IMR-90 (cell line): ENCODE measurements at regions not wholly inside any gene's neighbourhood (a gene's known extent, or its start where the extent isn't known, plus 50 kb on each side); places are given as distances from the start of the nearest gene placed in this dataset.

Experiments used
- ATAC-seq: fragments of 200-7000 bp; cut with Tn5 transposase; 2 replicates; pipeline ENCODE4 v1.9.1; 2020; ENCODE audit warnings: low read depth, mild to moderate bottlenecking, moderate library complexity
- BruUV-seq: library from RNA; stranded (reverse); fragments of 400-500 nt; replicated peaks from 2 replicates; lab custom pipeline; 2021; lab: Mats Ljungman, UMichigan
- CTCF ChIA-PET: fragments of 300-600 bp; formaldehyde crosslinking; extraction: SDS; loops from one replicate; lab custom pipeline; 2021; ENCODE audit warnings: antibody characterized with exemption; lab: Yijun Ruan, JAX
- POLR2A ChIA-PET: fragments of 300-600 bp; sonication (Branson Sonifier 250); formaldehyde crosslinking; loops from one replicate; lab custom pipeline; 2022; ENCODE audit warnings: antibody characterized with exemption; ENCODE audit not compliant: unreplicated experiment; lab: Charles Lee
- DNase-seq: peaks from one replicate; pipeline ENCODE4 v3.0.0; 2013
- H2AFZ ChIP-seq: replicated peaks from 2 replicates; pipeline ENCODE3; 2013; ENCODE audit warnings: low read length, mild to moderate bottlenecking; ENCODE audit not compliant: poor library complexity
- H2AK5ac ChIP-seq: 2 replicates; pipeline ENCODE4 v1.6.1; 2013; ENCODE audit warnings: low read depth, low read length, inconsistent platforms
- H2AK9ac ChIP-seq: replicated peaks from 2 replicates; pipeline ENCODE3; 2013; ENCODE audit warnings: mild to moderate bottlenecking, low read depth, low read length, moderate library complexity; ENCODE audit not compliant: poor library complexity
- H2BK120ac ChIP-seq: 2 replicates; pipeline ENCODE4 v1.6.1; 2013; ENCODE audit warnings: low read depth, low read length, inconsistent platforms
- H2BK15ac ChIP-seq: 3 replicates; pipeline ENCODE4 v1.6.1; 2013; ENCODE audit warnings: low read depth, low read length, inconsistent platforms
- H2BK20ac ChIP-seq: 2 replicates; pipeline ENCODE4 v1.6.1; 2013; ENCODE audit warnings: low read depth, mild to moderate bottlenecking, inconsistent platforms, low read length, moderate library complexity
- H2BK5ac ChIP-seq: 2 replicates; pipeline ENCODE4 v1.6.1; 2013; ENCODE audit warnings: mild to moderate bottlenecking, low read depth, low read length, inconsistent platforms; ENCODE audit not compliant: poor library complexity, severe bottlenecking
- H3K14ac ChIP-seq: replicated peaks from 2 replicates; pipeline ENCODE4 v1.6.1; 2013; ENCODE audit warnings: low read depth, low read length, inconsistent platforms
- H3K18ac ChIP-seq: 2 replicates; pipeline ENCODE4 v1.6.1; 2013; ENCODE audit warnings: low read depth, low read length, control low read depth
- H3K23ac ChIP-seq: 2 replicates; pipeline ENCODE4 v1.6.1; 2013; ENCODE audit warnings: low read depth, low read length, inconsistent platforms
- H3K27ac ChIP-seq: 2 replicates; pipeline ENCODE4 v1.5.1; 2013; ENCODE audit warnings: mild to moderate bottlenecking, control low read depth, low read length; ENCODE audit not compliant: insufficient read depth
- H3K27me3 ChIP-seq: 2 replicates; pipeline ENCODE4 v1.6.1; 2013; ENCODE audit warnings: low read length; ENCODE audit not compliant: control insufficient read depth, insufficient read depth
- H3K36me3 ChIP-seq: 2 replicates; pipeline ENCODE4 v1.6.1; 2013; ENCODE audit warnings: low read length, mixed read lengths; ENCODE audit not compliant: control insufficient read depth, insufficient read depth
- H3K4ac ChIP-seq: 2 replicates; pipeline ENCODE4 v1.6.1; 2013; ENCODE audit warnings: low read depth, low read length, inconsistent platforms
- H3K4me1 ChIP-seq: 2 replicates; pipeline ENCODE4 v1.6.1; 2013; ENCODE audit warnings: low read length, mixed read lengths; ENCODE audit not compliant: control insufficient read depth, insufficient read depth
- H3K4me2 ChIP-seq: 2 replicates; pipeline ENCODE4 v1.6.1; 2013; ENCODE audit warnings: low read depth, mild to moderate bottlenecking, control low read depth, low read length, moderate library complexity
- H3K4me3 ChIP-seq: 2 replicates; pipeline ENCODE4 v1.5.1; 2013; ENCODE audit warnings: low read depth, mild to moderate bottlenecking, control low read depth, low read length, moderate library complexity; ENCODE audit not compliant: insufficient read depth
- H3K56ac ChIP-seq: 2 replicates; pipeline ENCODE4 v1.6.1; 2013; ENCODE audit warnings: low read length, inconsistent platforms; ENCODE audit not compliant: insufficient read depth; ENCODE audit errors: extremely low read depth
- H3K79me1 ChIP-seq, 2 experiments: 2 replicates each; pipeline ENCODE4 v1.6.1; 2013; ENCODE audit warnings: low read length in 2 of 2, inconsistent platforms in 1 of 2, low read depth in 1 of 2
- H3K9ac ChIP-seq: 2 replicates; pipeline ENCODE4 v1.6.1; 2013; ENCODE audit warnings: low read depth, low read length, control low read depth
- H3K9me1 ChIP-seq: 2 replicates; pipeline ENCODE4 v1.6.1; 2013; ENCODE audit warnings: low read length, inconsistent platforms; ENCODE audit not compliant: insufficient read depth
- H3K9me3 ChIP-seq: 2 replicates; pipeline ENCODE4 v1.6.1; 2013; ENCODE audit warnings: low read length; ENCODE audit not compliant: control insufficient read depth, insufficient read depth
- H4K20me1 ChIP-seq: 2 replicates; pipeline ENCODE4 v1.6.1; 2013; ENCODE audit warnings: low read length, inconsistent platforms; ENCODE audit not compliant: insufficient read depth
- H4K5ac ChIP-seq: 2 replicates; pipeline ENCODE4 v1.6.1; 2013; ENCODE audit warnings: mild to moderate bottlenecking, low read depth, low read length, control low read depth
- H4K8ac ChIP-seq, 2 experiments: 2 replicates each; pipeline ENCODE4 v1.6.1; 2013; ENCODE audit warnings: low read depth in 2 of 2, low read length in 2 of 2, control low read depth in 1 of 2, inconsistent platforms in 1 of 2
- H4K91ac ChIP-seq: 2 replicates; pipeline ENCODE4 v1.6.1; 2013; ENCODE audit warnings: low read depth, low read length, inconsistent platforms; ENCODE audit not compliant: insufficient read depth
- FOS ChIP-seq: fragments of 150-350 bp; IDR thresholded peaks from 2 replicates; pipeline ENCODE4 v1.6.1; 2016; ENCODE audit warnings: low read depth, low read length
- MAZ ChIP-seq: IDR thresholded peaks from 2 replicates; pipeline ENCODE4 v1.6.1; 2012; ENCODE audit warnings: low read depth, mild to moderate bottlenecking, low read length, improper control_type of control experiment, moderate library complexity, borderline replicate concordance
- RCOR1 ChIP-seq: IDR thresholded peaks from 2 replicates; pipeline ENCODE4 v1.6.1; 2012; ENCODE audit warnings: mild to moderate bottlenecking, low read length, improper control_type of control experiment; ENCODE audit not compliant: insufficient replicate concordance
- WGBS, 2 experiments: methylation state at CpG; one replicate each; pipeline versions ENCODE4 v1.1.5 to v1.1.7; 2013; ENCODE audit warnings: missing lambda C conversion rate in 2 of 2; ENCODE audit not compliant: insufficient read length in 1 of 2; ENCODE audit errors: extremely low coverage in 2 of 2; 5-methylcytosine and 5-hydroxymethylcytosine counted together
- dilution Hi-C: fragments of 300-500 bp; cut with HindIII; formaldehyde crosslinking; loops from one replicate; pipeline ENCODE4 v1.14.3; 2018; ENCODE audit warnings: low sequenced_read_pairs; ENCODE audit not compliant: unreplicated experiment
- in situ Hi-C: fragments of 300-500 bp; cut with MboI; formaldehyde crosslinking; loops from 3 replicates; pipeline ENCODE4 v1.14.3; 2019; ENCODE audit warnings: low sequenced_read_pairs, inconsistent platforms, mixed read lengths
- intact Hi-C: fragments of 100-400 bp; cut with micrococcal nuclease; formaldehyde crosslinking; loops from 2 replicates; pipeline ENCODE4 v1.10.0; 2022

DNA sequence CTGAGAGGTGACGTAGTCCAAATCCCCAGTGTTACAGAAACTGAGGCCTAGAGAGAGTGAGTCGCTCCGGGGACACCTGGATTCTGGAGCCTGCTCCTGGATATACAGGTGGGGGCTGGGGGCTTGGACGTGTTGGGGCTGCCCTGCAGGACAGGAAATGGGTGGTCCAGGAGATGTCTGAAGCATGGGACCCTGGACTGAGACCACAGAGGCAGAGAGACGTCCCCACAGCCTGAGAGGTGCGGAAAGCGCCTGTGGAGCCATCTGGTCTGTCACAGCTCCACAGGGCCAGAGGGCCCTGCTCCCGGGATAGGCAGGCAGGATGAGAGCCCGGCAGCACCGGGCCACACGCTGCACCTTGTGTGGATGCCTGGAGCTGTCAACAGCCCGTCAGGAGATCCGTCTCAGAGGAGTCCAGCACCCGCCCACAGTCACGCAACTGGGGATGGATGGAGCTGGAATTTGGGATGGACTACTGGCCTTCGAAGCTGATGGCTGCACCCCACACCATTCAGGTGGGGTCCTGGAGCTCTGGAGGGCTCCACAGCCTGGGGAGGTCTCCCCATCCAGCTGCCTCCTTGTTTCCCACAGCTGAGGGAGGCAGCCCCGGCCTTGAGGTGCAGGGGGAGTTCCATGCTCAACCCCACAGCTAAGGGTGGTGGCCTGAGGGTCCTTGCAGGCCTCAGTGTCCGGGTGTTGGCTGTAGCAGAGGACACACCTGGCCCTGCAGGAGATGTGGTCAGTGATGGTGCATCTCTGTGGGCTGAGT lies 303.0 kb downstream of the NDUFA10 start:
- no peaks in the 10 kb centered on the region for H4K20me1 ChIP-seq
- H3K27me3 ChIP-seq, result no peaks in the 10 kb centered on the region
- H3K79me1 ChIP-seq, result no peaks in the 10 kb centered on the region
- no peak for TF ChIP-seq RCOR1
- no peak for TF ChIP-seq FOS
- no peak for TF ChIP-seq MAZ
- H2AFZ ChIP-seq, result no peak overlapping the region
- ChIA-PET CTCF (no interaction called here), POLR2A (no interaction called here)
- no peak overlapping the region for H2BK20ac ChIP-seq
- no peak overlapping the region for H2BK120ac ChIP-seq
- intact Hi-C loops, result no loop called here
- H4K8ac ChIP-seq, result no peak overlapping the region
- no peak overlapping the region for H4K91ac ChIP-seq
- H3K27ac ChIP-seq, result no peak overlapping the region
- DNase-seq (no peak), ATAC-seq (no peak)
- H2AK5ac ChIP-seq, result no peak overlapping the region
- no peak overlapping the region for H3K9ac ChIP-seq
- H3K9me3 ChIP-seq, result peaks cover 53% of the 10 kb centered on the region
- BruUV-seq, result no TSS peak
- H3K56ac ChIP-seq, result no peak overlapping the region
- no peak overlapping the region for H2BK5ac ChIP-seq
- no peaks in the 10 kb centered on the region for H3K36me3 ChIP-seq
- in situ Hi-C loops, result no loop called here
- no peak overlapping the region for H3K4me2 ChIP-seq
- no peak overlapping the region for H3K18ac ChIP-seq
- no peak overlapping the region for H3K4ac ChIP-seq
- H3K14ac ChIP-seq, result no peak overlapping the region
- H4K5ac ChIP-seq, result no peak overlapping the region
- no peak overlapping the region for H2AK9ac ChIP-seq
- no peak overlapping the region for H2BK15ac ChIP-seq
- 62% methylated on average over 5 of the region's 18 CpGs; no CpG with 5 or more reads in 1 of the 2 experiments for WGBS, 2 experiments
- H3K4me3 ChIP-seq, result no peak overlapping the region
- H3K23ac ChIP-seq, result no peak overlapping the region
- no peaks in the 10 kb centered on the region for H3K9me1 ChIP-seq
- dilution Hi-C loops, result no loop called here
- H3K4me1 ChIP-seq, result no peaks in the 10 kb centered on the region
